GM13976 (cell line): ENCODE measurements at regions not wholly inside any gene's neighbourhood (a gene's known extent, or its start where the extent isn't known, plus 50 kb on each side); places are given as distances from the start of the nearest gene placed in this dataset.

ENCODE experiments used
- DNase-seq: peaks from one replicate; pipeline ENCODE4 v3.0.0; 2012; ENCODE audit warnings: low spot score
- CTCF ChIP-seq: IDR thresholded peaks from 2 replicates; pipeline ENCODE4 v1.5.1; 2012; ENCODE audit warnings: borderline replicate concordance, mild to moderate bottlenecking; ENCODE audit not compliant: insufficient read depth; ENCODE audit errors: extremely low read depth, missing control alignments, control extremely low read depth
- in situ Hi-C: fragments of 300-500 bp; cut with MboI; formaldehyde crosslinking; loops from one replicate; pipeline ENCODE4 v1.12.0; 2022; ENCODE audit warnings: low sequenced_read_pairs, mixed read lengths, inconsistent platforms; ENCODE audit not compliant: unreplicated experiment

GRCh38 chr12:92539110-92539749 lies 163.6 kb upstream of the PLEKHG7 start:
- TF ChIP-seq CTCF = no peak
- in situ Hi-C loops = no loop called here
- peak; percentile 62 for DNase-seq

- TF ChIP-seq CTCF = no peak
- in situ Hi-C loops = no loop called here
- DNase-seq = no peak
These were observed 165.4 kb upstream of the PLEKHG7 start for GRCh38 chr12:92537290-92537960.

GRCh38 chr12:92535961-92536360 lies 166.8 kb upstream of the PLEKHG7 start:
- TF ChIP-seq CTCF = no peak
- in situ Hi-C loops = no loop called here
- no peak for DNase-seq

GRCh38 chr12:92533280-92533890 lies 169.4 kb upstream of the PLEKHG7 start:
- DNase-seq = no peak
- in situ Hi-C loops = no loop called here
- TF ChIP-seq CTCF = no peak

- in situ Hi-C loops = no loop called here
- no peak for TF ChIP-seq CTCF
- no peak for DNase-seq
These were observed 172.1 kb upstream of the PLEKHG7 start for GRCh38 chr12:92530706-92531105.

- no peak for TF ChIP-seq CTCF
- no peak for DNase-seq
- in situ Hi-C loops = no loop called here
These were observed 172.8 kb upstream of the PLEKHG7 start for GRCh38 chr12:92529944-92530343.
